Sigmoid colon (tissue), 6 donors: ENCODE measurements at regions not wholly inside any gene's neighbourhood (a gene's known extent, or its start where the extent isn't known, plus 50 kb on each side); places are given as distances from the start of the nearest gene placed in this dataset.

Experiments used
- DNase-seq: peaks from one replicate; pipeline ENCODE4 v3.0.0-alpha.2; 2019
- H3K27ac ChIP-seq, 4 donors: fragments of 200-600 bp; sonication (generic); one replicate each; pipeline ENCODE4 v1.5.1; 2016 to 2019; ENCODE audit warnings: mild to moderate bottlenecking in 1 of 4
- H3K27me3 ChIP-seq, 3 donors: fragments of 200-600 bp; sonication (generic); one replicate each; pipeline ENCODE4 v1.5.1; 2019; ENCODE audit warnings: mild to moderate bottlenecking in 1 of 3
- H3K36me3 ChIP-seq, 4 donors: fragments of 200-600 bp; sonication (generic); one replicate each; pipeline ENCODE4 v1.5.1; 2016 to 2019
- H3K4me1 ChIP-seq, 4 donors: fragments of 200-600 bp; sonication (generic); one replicate each; pipeline ENCODE4 v1.5.1; 2017 to 2019
- H3K4me3 ChIP-seq, 4 donors: fragments of 200-600 bp; sonication (generic); one replicate each; pipeline ENCODE4 v1.5.1; 2017 to 2019; ENCODE audit warnings: mild to moderate bottlenecking in 2 of 4, moderate library complexity in 1 of 4
- H3K9me3 ChIP-seq, 4 donors: fragments of 200-600 bp in 3 of 4; sonication (generic) in 3 of 4; one replicate each; pipeline versions ENCODE4 v1.5.1 to v1.6.1; 2013 to 2019
- EP300 ChIP-seq, 4 donors: sonication (generic); formaldehyde crosslinking; IDR thresholded peaks; one replicate each; pipeline ENCODE4 v1.6.1; 2017; ENCODE audit warnings: antibody characterized with exemption in 4 of 4
- POLR2A ChIP-seq, 2 donors: fragments of 450-650 bp; IDR thresholded peaks; one replicate each; pipeline ENCODE4 v1.6.1; 2016; ENCODE audit warnings: antibody characterized with exemption in 2 of 2, mild to moderate bottlenecking in 2 of 2, moderate library complexity in 2 of 2
- POLR2AphosphoS5 ChIP-seq, 4 donors: sonication (generic); formaldehyde crosslinking; IDR thresholded peaks; one replicate each; pipeline ENCODE4 v1.6.1; 2017; ENCODE audit warnings: antibody characterized with exemption in 4 of 4
- WGBS, 2 donors: extraction: QIAGEN DNeasy Blood & Tissue Kit; methylation state at CpG; one replicate each; pipeline ENCODE4 v1.1.7; 2013; 5-methylcytosine and 5-hydroxymethylcytosine counted together
- intact Hi-C: fragments of 100-400 bp; cut with DNase I; formaldehyde crosslinking; loops from one replicate; pipeline ENCODE4 v1.15.1; 2023
- TF ChIP-seq, protein P1 (sequence below), 4 experiments: fragments of 450-650 bp in 3 of 4; fragments of 200-600 bp in 1 of 4; IDR thresholded peaks; one replicate each; pipeline ENCODE4 v1.5.1; 2016 to 2019; ENCODE audit warnings: antibody characterized with exemption in 4 of 4, mild to moderate bottlenecking in 3 of 4, moderate library complexity in 2 of 4
- donor health status: healthy with polysubstance abuse.
- donor health status: healthy.

DNA sequence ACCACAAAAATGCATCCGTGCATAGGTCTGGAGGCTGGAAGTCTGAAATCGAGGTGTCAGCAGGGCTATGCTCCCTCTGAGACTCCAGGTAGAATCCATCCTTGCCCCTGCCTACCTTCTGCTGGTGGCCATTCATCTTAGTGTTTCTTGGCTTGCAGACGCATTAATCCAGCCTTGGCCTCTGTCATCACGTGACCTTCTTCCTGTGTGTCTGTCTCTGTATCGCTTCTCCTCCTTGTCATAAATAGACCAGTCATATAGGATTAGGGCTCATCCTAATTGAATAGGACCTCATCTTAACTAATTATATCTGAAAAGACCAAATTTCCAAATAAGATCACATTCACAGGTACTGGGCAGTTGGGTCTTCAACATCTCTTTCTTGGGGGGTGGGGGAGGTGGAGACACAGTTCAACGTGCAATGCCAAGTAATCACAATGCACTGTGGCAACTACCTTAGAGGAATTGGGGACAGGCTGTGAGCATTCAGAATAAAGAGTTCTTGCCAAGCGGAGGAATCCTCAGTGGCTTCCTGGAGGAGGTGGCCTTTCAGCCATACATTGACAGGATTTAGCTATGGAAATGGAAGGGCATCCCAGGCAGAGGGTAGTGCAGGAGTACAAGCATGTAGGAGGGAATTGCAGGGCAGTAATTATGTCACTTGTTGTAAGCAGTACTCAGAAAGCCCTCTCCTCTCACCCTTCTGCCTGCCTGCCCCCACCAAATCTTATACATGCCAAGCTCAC, 96.2 kb upstream of the SYT13 start:
- H3K4me3 ChIP-seq: no peak overlapping the region
- H3K9me3 ChIP-seq: no peaks in the 10 kb centered on the region
- TF ChIP-seq POLR2AphosphoS5 (IDR thresholded peaks at IDR 0.05) (no peak), POLR2A (IDR thresholded peaks at IDR 0.05) (no peak), EP300 (IDR thresholded peaks at IDR 0.05) (no peak)
- TF ChIP-seq, protein P1, sequence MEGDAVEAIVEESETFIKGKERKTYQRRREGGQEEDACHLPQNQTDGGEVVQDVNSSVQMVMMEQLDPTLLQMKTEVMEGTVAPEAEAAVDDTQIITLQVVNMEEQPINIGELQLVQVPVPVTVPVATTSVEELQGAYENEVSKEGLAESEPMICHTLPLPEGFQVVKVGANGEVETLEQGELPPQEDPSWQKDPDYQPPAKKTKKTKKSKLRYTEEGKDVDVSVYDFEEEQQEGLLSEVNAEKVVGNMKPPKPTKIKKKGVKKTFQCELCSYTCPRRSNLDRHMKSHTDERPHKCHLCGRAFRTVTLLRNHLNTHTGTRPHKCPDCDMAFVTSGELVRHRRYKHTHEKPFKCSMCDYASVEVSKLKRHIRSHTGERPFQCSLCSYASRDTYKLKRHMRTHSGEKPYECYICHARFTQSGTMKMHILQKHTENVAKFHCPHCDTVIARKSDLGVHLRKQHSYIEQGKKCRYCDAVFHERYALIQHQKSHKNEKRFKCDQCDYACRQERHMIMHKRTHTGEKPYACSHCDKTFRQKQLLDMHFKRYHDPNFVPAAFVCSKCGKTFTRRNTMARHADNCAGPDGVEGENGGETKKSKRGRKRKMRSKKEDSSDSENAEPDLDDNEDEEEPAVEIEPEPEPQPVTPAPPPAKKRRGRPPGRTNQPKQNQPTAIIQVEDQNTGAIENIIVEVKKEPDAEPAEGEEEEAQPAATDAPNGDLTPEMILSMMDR (IDR thresholded peaks at IDR 0.05): no peak
- intact Hi-C loops: no loop called here
- no peaks in the 10 kb centered on the region for H3K36me3 ChIP-seq
- 69 to 70% methylated on average over 7 of the region's 7 CpGs for whole genome bisulfite sequencing, 2 donors
- no peaks in the 10 kb centered on the region for H3K4me1 ChIP-seq
- no peak for DNase-seq
- H3K27ac ChIP-seq: no peak overlapping the region
- H3K27me3 ChIP-seq: peaks cover 0 to 4% (median 3%) of the 10 kb centered on the region in 3 donors

DNA sequence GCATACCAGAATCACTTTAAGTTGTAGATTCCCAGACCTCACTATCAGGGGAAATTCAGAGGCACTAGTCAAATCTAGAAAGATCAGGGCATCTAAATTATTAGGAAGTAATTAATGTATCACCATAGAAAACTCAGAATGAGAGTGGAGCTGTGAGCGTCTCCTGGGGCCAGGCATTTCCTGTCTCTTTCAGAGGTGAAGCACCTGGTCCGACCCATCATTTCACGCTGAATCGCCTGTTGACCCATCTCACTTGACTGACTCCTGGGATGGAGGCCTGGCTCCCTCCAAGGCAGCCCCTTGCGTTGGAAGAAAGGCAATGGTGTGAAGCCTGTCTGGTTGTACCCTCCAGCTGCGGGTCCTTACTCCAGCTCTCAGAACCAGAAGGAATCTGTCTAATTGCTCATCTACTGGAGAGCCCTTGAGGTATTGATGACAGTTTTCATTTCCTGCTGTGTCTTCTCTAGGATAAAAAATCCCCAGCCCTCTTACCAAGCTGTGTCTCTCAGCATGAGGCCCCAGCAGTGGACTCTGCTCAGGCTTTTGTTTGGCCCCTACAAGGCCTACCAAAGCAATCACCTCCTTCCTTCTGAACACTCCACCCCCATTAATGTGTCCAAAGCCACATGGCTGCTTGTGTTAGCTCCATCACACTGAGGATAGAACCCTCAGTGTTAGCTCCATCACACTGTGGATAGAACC, 93.2 kb upstream of the SYT13 start:
- TF ChIP-seq, protein P1 (IDR thresholded peaks at IDR 0.05): no peak
- TF ChIP-seq POLR2A (IDR thresholded peaks at IDR 0.05): no peak
- no peak for TF ChIP-seq EP300 (IDR thresholded peaks at IDR 0.05)
- TF ChIP-seq POLR2AphosphoS5 (IDR thresholded peaks at IDR 0.05): no peak
- Histone ChIP-seq H3K9me3 (no peaks in the 10 kb centered on the region), H3K4me3 (no peak overlapping the region), H3K4me1 (no peaks in the 10 kb centered on the region), H3K27ac (no peak overlapping the region), H3K27me3 (peaks cover 0 to 4% (median 0%) of the 10 kb centered on the region in 3 donors), H3K36me3 (no peaks in the 10 kb centered on the region)
- WGBS, 2 donors: 91% methylated on average over 6 of the region's 6 CpGs
- intact Hi-C loops: no loop called here
- no peak for DNase-seq

DNA sequence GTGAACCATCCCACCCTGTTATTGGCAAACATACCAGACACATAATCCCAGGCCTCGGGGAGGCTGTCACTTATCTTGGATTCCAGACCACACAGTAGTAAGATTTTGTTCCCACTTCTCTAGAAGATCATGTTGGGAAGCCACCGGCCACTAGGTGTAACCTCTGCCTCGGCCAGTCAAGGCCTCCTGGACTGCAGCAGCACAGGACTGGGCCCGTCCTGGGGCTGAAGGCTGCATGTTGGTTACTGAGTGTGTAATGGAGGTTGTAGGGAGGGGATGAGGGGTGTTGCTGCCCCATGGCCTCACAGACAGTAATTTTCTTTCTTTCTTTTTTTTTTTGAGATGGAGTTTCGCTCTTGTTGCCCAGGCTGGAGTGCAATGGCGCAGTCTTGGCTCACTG, 92.4 kb upstream of the SYT13 start:
- H3K27ac ChIP-seq: no peak overlapping the region
- H3K27me3 ChIP-seq: peaks cover 0 to 4% (median 0%) of the 10 kb centered on the region in 3 donors
- TF ChIP-seq EP300 (IDR thresholded peaks at IDR 0.05): no peak
- no peak overlapping the region for H3K4me3 ChIP-seq
- intact Hi-C loops: no loop called here
- WGBS, 2 donors: 82 to 87% methylated on average over 6 of the region's 6 CpGs
- H3K9me3 ChIP-seq: no peaks in the 10 kb centered on the region
- H3K36me3 ChIP-seq: no peaks in the 10 kb centered on the region
- DNase-seq: no peak
- no peaks in the 10 kb centered on the region for H3K4me1 ChIP-seq

DNA sequence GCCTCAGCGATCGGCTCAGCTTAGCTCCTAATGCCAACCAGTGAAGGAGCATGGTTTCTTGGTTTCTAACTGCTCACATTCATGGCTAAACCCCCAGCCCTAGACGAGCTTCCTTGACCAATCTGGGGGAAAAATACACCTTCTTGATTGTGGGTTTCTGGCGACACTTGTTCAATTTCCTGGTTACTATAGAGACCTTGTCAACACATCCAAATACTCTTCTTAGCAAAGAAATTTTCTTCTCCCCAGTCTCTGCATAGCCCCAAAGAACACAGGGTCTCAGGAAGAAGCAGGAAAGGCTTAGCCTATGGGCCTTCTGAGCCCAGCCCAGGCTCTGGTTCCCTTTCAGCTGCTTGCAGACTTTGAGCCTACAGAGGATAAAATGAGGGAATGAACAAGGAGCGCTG, 88.5 kb upstream of the SYT13 start:
- WGBS, 2 donors: 48 to 51% methylated on average over 5 of the region's 5 CpGs
- no peak overlapping the region for H3K4me3 ChIP-seq
- DNase-seq: no peak
- TF ChIP-seq POLR2A (IDR thresholded peaks at IDR 0.05) (no peak), POLR2AphosphoS5 (IDR thresholded peaks at IDR 0.05) (no peak), EP300 (IDR thresholded peaks at IDR 0.05) (no peak)
- intact Hi-C loops: loop anchor here (5.0 kb wide), 2 partner anchors 283 to 398 kb away; no protein-coding TSS in a partner anchor
- no peaks in the 10 kb centered on the region for H3K36me3 ChIP-seq
- H3K9me3 ChIP-seq: no peaks in the 10 kb centered on the region
- peaks cover 0 to 5% (median 2%) of the 10 kb centered on the region in 4 donors for H3K4me1 ChIP-seq
- no peak overlapping the region for H3K27ac ChIP-seq
- peaks cover 0 to 20% (median 8%) of the 10 kb centered on the region in 3 donors for H3K27me3 ChIP-seq

DNA sequence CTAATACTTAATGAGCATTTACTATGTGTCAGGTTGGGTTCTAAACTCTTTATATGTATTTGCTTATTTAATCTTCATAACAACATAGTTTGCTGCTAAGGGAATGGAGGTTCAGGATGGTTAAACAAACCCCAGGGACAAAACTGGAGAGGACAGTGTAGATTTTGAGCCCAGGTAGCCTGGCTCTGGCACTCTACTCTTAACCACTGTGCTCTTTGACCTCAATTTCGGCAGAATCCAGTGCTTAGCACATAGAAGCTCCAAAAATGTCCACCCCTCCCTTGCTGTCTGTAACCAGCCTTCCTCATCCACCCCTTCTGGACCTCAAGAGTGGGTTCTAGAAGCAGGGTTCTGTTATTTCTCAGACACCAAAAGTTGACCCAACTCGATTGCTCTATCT, 88.0 kb upstream of the SYT13 start:
- H3K36me3 ChIP-seq: no peaks in the 10 kb centered on the region
- no peak overlapping the region for H3K4me3 ChIP-seq
- peaks cover 0 to 5% (median 2%) of the 10 kb centered on the region in 4 donors for H3K4me1 ChIP-seq
- WGBS, 2 donors: 13 to 54% methylated on average over 2 of the region's 2 CpGs
- H3K27ac ChIP-seq: no peak overlapping the region
- H3K27me3 ChIP-seq: peaks cover 0 to 21% (median 8%) of the 10 kb centered on the region in 3 donors
- intact Hi-C loops: loop anchor here (5.0 kb wide), 2 partner anchors 283 to 398 kb away; no protein-coding TSS in a partner anchor
- DNase-seq: no peak
- H3K9me3 ChIP-seq: no peaks in the 10 kb centered on the region
- TF ChIP-seq EP300 (IDR thresholded peaks at IDR 0.05) (no peak), POLR2AphosphoS5 (IDR thresholded peaks at IDR 0.05) (no peak), POLR2A (IDR thresholded peaks at IDR 0.05) (no peak)
- TF ChIP-seq, protein P1 (IDR thresholded peaks at IDR 0.05): no peak
